C4-2B (cell line): ENCODE measurements at regions not wholly inside any gene's neighbourhood (a gene's known extent, or its start where the extent isn't known, plus 50 kb on each side); places are given as distances from the start of the nearest gene placed in this dataset.

Experiments used
- H3K27ac ChIP-seq: fragments of 450-650 bp; 2 replicates; pipeline ENCODE4 v1.5.1; 2017
- CTCF ChIP-seq: fragments of 450-650 bp; conservative IDR thresholded peaks from 2 replicates; pipeline ENCODE4 v1.5.1; 2017; ENCODE audit warnings: mild to moderate bottlenecking
- ZFX ChIP-seq: fragments of 450-650 bp; IDR thresholded peaks from 2 replicates; pipeline ENCODE4 v1.6.1; 2017

GRCh38 chr18:67292814-67293213 lies 223.7 kb downstream of the DSEL start:
- TF ChIP-seq CTCF (no peak), ZFX (no peak)
- no peak overlapping the region for H3K27ac ChIP-seq

DNA sequence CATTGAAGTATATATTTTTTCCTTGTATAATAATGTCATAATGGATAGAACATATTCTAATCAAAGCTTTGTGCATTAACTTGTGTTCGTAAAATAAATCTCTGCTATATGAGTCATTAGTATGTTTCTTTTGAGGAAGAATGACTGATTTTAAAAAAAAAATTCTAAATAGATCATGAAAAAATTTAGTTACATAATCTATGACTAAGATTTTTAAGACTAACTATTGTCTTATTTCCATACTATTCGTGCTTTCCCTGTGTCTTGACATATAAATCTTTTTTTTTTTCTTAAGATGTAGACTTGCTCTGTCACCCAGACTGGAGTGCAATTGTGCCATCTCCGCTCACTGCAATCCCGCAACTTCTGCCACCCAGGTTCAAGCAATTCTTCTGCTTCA lies 226.1 kb downstream of the DSEL start:
- TF ChIP-seq ZFX: no peak
- no peak for TF ChIP-seq CTCF
- H3K27ac ChIP-seq: no peak overlapping the region

- H3K27ac ChIP-seq: no peak overlapping the region
- no peak for TF ChIP-seq ZFX
- TF ChIP-seq CTCF: no peak
These were observed 230.9 kb downstream of the DSEL start for GRCh38 chr18:67285583-67285982.

DNA sequence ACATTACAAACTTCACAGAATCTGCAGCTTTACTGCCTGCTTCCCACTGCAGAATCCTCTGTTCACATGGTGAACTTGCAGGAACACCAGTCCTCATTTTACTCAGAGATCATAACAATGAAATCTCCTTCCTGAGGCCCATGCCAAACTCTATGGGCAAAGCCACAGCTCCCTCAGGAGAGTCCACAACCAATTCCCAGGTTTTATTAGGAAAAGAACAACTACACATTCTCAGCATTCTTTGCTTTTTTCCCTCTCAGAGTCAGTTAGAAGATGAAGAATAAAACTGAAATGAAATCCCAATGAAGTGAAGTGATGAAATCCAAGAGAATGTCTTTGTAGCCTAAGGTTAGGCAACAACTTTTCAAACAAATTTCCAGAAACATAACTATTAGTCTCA lies 233.7 kb downstream of the DSEL start:
- TF ChIP-seq ZFX (no peak), CTCF (no peak)
- H3K27ac ChIP-seq: no peak overlapping the region

GRCh38 chr18:67281746-67282145 lies 234.8 kb downstream of the DSEL start:
- no peak overlapping the region for H3K27ac ChIP-seq
- TF ChIP-seq ZFX (no peak), CTCF (peak; percentile 4; the same call in 1 of the 2 replicates)

DNA sequence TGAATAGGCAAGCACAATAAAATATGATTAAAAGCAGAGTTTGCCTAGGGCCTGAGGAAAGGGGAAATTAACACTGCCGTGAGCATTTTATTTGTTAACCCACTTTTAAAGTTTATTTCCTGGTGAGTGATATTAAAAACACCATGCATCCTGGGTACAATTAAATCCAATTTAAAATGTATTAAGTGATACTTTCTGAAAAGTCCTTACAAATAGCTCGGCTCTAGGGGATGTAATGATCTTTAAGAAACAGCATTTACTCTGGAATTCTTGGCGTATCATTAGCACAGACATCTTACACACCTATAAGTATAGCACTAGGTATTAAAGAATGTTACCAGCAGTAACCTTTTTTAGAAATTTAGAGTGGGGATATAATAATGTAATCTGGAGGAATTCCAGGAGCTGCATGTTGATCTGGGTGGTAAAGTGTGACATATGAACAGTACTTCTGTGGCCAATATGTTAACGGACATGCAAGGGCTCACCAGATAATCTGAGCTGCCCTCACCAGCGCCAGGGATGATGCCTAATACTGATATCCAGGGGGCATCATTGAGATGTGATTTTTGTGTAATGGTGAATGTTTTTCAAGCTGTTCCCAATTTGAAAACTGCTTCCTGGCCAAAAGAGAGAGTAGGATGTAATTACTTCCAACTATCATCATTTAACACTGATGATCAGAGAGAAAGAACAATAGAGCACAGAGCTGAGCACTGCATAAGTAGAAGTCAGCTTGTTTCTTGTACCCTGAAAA lies 235.9 kb downstream of the DSEL start:
- TF ChIP-seq ZFX (no peak), CTCF (no peak)
- H3K27ac ChIP-seq: no peak overlapping the region

GRCh38 chr18:67279988-67280387 lies 236.5 kb downstream of the DSEL start:
- TF ChIP-seq CTCF (no peak), ZFX (no peak)
- H3K27ac ChIP-seq: no peak overlapping the region
